AG04449 (cell line): ENCODE measurements at regions not wholly inside any gene's neighbourhood (a gene's known extent, or its start where the extent isn't known, plus 50 kb on each side); places are given as distances from the start of the nearest gene placed in this dataset.

Experiments
- CTCF ChIA-PET: fragments of 350-600 bp; formaldehyde crosslinking; extraction: SDS; loops from one replicate; lab custom pipeline; 2021; ENCODE audit warnings: antibody characterized with exemption; lab: Yijun Ruan, JAX
- POLR2A ChIA-PET: fragments of 400-600, 350-600 bp; formaldehyde crosslinking; extraction: SDS; loops from one replicate; lab custom pipeline; 2020; ENCODE audit warnings: antibody characterized with exemption, inconsistent platforms; lab: Yijun Ruan, JAX
- DNase-seq: peaks from one replicate; pipeline ENCODE4 v3.0.0-alpha.2; 2010; ENCODE audit warnings: low read depth, low spot score
- H3K4me3 ChIP-seq: 2 replicates; pipeline ENCODE4 v1.5.1; 2011; ENCODE audit warnings: low read depth, mild to moderate bottlenecking, control low read depth, low read length
- CTCF ChIP-seq: IDR thresholded peaks from one replicate; pipeline ENCODE4 v1.5.1; 2011; ENCODE audit warnings: mild to moderate bottlenecking, moderate library complexity, low read length, control low read depth, inconsistent platforms; ENCODE audit not compliant: insufficient read depth; ENCODE audit errors: missing control alignments

- ChIA-PET CTCF (interaction anchor here (0.7 to 0.9 kb wide), 2 partner anchors 36 to 167 kb away, joined by 3 read pairs; no protein-coding TSS in a partner anchor), POLR2A (no interaction called here)
- H3K4me3 ChIP-seq, result no peak overlapping the region
- no peak for TF ChIP-seq CTCF
- no peak for DNase-seq
Measured at GRCh38 chr10:63783882-63784281, 262.7 kb downstream of the REEP3 start.

GRCh38 chr10:63788152-63788821 is 267.1 kb downstream of the REEP3 start:
- CTCF ChIA-PET, result no interaction called here
- TF ChIP-seq CTCF, result no peak
- DNase-seq, result no peak

GRCh38 chr10:63795094-63795860 is 274.1 kb downstream of the REEP3 start:
- POLR2A ChIA-PET, result no interaction called here
- no peak overlapping the region for H3K4me3 ChIP-seq
- no peak for TF ChIP-seq CTCF
- no peak for DNase-seq
- CTCF ChIA-PET, result interaction anchor here (1.5 kb wide), 1 partner anchor 28 kb away, joined by 5 read pairs; no protein-coding TSS in a partner anchor

More at GRCh38 chr10:63788152-63788821, 267.1 kb downstream of the REEP3 start:
- POLR2A ChIA-PET, result no interaction called here
- H3K4me3 ChIP-seq, result no peak overlapping the region

GRCh38 chr10:63798599-63799498 is 277.6 kb downstream of the REEP3 start:
- TF ChIP-seq CTCF, result no peak
- peak; percentile 83 for DNase-seq
- H3K4me3 ChIP-seq, result no peak overlapping the region
- POLR2A ChIA-PET, result no interaction called here
- CTCF ChIA-PET, result interaction anchor here (0.9 to 3.1 kb wide), 2 partner anchors 21 to 714 kb away, joined by 3 to 11 read pairs; no protein-coding TSS in a partner anchor

GRCh38 chr10:63799521-63800300 is 278.5 kb downstream of the REEP3 start:
- no peak for TF ChIP-seq CTCF
- POLR2A ChIA-PET, result no interaction called here
- no peak overlapping the region for H3K4me3 ChIP-seq
- no peak for DNase-seq
- CTCF ChIA-PET, result interaction anchor here (0.9 to 3.1 kb wide), 2 partner anchors 20 to 715 kb away, joined by 3 to 11 read pairs; no protein-coding TSS in a partner anchor
